Mucosa of descending colon (tissue), 3 donors: ENCODE measurements at regions not wholly inside any gene's neighbourhood (a gene's known extent, or its start where the extent isn't known, plus 50 kb on each side); places are given as distances from the start of the nearest gene placed in this dataset.

Source experiments
- ATAC-seq: fragments of 200-7000 bp; cut with Tn5 transposase; one replicate; pipeline ENCODE4 v1.9.1; 2020; ENCODE audit warnings: mild to moderate bottlenecking, moderate library complexity
- DNase-seq, 3 donors: peaks; one replicate each; pipeline ENCODE4 v3.0.0-alpha.2; 2020
- H3K36me3 ChIP-seq: fragments of 200-600 bp; one replicate; pipeline ENCODE4 v1.8.0; 2021; ENCODE audit warnings: low read depth, mild to moderate bottlenecking
- H3K4me1 ChIP-seq: fragments of 200-600 bp; one replicate; pipeline ENCODE4 v1.8.0; 2021; ENCODE audit warnings: low read depth, mild to moderate bottlenecking
- H3K4me3 ChIP-seq: fragments of 200-600 bp; one replicate; pipeline ENCODE4 v1.8.0; 2021; ENCODE audit warnings: mild to moderate bottlenecking
- H3K9me3 ChIP-seq: fragments of 200-600 bp; one replicate; pipeline ENCODE4 v1.8.0; 2021; ENCODE audit warnings: mild to moderate bottlenecking
- CTCF ChIP-seq: fragments of 200-600 bp; IDR thresholded peaks from one replicate; pipeline ENCODE4 v1.8.0; 2022; ENCODE audit warnings: antibody characterized with exemption, mild to moderate bottlenecking
- intact Hi-C, 2 donors: fragments of 100-400 bp; cut with DNase I in 1 of 2; cut with micrococcal nuclease in 1 of 2; formaldehyde crosslinking; loops; one replicate each; pipeline versions ENCODE4 v1.11.0 to v1.11.1; 2022; cut with DNase I, micrococcal nuclease
- donor health status: DM: no; HTN: no; CAD: no; lungs with moderate emphysema.
- donor health status: DM: no; HTN: no; CAD: no.
- donor health status: DM: no; HTN: yes; CAD: no.

DNA sequence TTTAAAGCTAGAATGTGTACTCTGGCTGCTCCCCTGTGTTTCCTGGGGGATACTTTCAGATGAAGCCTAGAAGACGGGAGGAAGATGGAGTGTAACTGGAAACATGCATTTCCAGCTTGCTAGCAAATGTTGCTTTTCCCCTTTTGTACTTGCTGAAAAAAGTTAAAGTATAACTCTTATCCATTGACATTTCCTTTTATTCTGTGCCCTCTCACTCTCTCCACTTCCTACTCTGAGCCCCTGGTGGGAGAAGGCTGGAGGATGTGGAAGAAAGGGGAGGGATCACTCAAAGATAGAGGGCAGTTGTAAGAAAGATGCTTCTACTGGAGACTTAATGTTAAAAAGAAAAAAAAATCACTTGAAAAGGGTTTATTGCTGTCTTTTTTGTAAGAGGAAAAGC is 396.5 kb downstream of the DTHD1 start:
- Histone ChIP-seq H3K4me3 (no peak overlapping the region), H3K9me3 (no peaks in the 10 kb centered on the region), H3K36me3 (no peaks in the 10 kb centered on the region), H3K4me1 (no peaks in the 10 kb centered on the region)
- intact Hi-C loops: no loop called here
- TF ChIP-seq CTCF: no peak
- DNase-seq: no peak
- ATAC-seq: no peak

GRCh38 chr4:36687681-36688080 is 406.3 kb downstream of the DTHD1 start:
- H3K4me1 ChIP-seq: no peaks in the 10 kb centered on the region
- ATAC-seq: no peak
- no peaks in the 10 kb centered on the region for H3K9me3 ChIP-seq

GRCh38 chr4:36692586-36692985 is 411.2 kb downstream of the DTHD1 start:
- ATAC-seq: no peak
- intact Hi-C loops: no loop called here
- no peak for TF ChIP-seq CTCF
- DNase-seq: no peak
- no peaks in the 10 kb centered on the region for H3K4me1 ChIP-seq
- H3K36me3 ChIP-seq: no peaks in the 10 kb centered on the region
- H3K9me3 ChIP-seq: no peaks in the 10 kb centered on the region
- H3K4me3 ChIP-seq: no peak overlapping the region

More at GRCh38 chr4:36687681-36688080, 406.3 kb downstream of the DTHD1 start:
- Histone ChIP-seq H3K36me3 (no peaks in the 10 kb centered on the region), H3K4me3 (no peak overlapping the region)
- no peak for DNase-seq
- TF ChIP-seq CTCF: no peak
- intact Hi-C loops: no loop called here

DNA sequence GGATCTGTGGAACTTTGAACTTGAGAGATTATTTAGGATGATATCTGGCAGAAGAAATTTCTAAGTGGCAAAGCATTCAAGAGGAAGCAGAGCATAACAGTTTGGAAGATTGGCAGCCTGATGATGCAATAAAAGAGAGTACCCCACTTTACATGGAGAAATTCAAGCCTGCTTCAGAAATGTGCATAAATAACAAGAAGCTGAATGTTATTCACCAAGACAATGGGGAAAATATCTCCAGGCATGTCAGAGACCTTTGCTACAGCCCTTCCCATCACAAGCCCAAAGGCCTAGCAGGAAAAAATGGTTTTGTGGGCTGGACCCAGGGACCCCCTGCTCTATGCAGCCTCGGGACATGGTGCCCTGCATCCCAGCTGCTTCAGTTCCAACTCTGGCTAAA is 420.8 kb downstream of the DTHD1 start:
- no peaks in the 10 kb centered on the region for H3K9me3 ChIP-seq
- H3K36me3 ChIP-seq: no peaks in the 10 kb centered on the region
- intact Hi-C loops: no loop called here
- no peak for TF ChIP-seq CTCF
- DNase-seq (no peak), ATAC-seq (no peak)
- H3K4me1 ChIP-seq: no peaks in the 10 kb centered on the region
- no peak overlapping the region for H3K4me3 ChIP-seq

- intact Hi-C loops: no loop called here
- Histone ChIP-seq H3K4me1 (no peaks in the 10 kb centered on the region), H3K4me3 (no peak overlapping the region), H3K36me3 (no peaks in the 10 kb centered on the region), H3K9me3 (no peaks in the 10 kb centered on the region)
- ATAC-seq (no peak), DNase-seq (no peak)
- no peak for TF ChIP-seq CTCF
These were observed 422.9 kb downstream of the DTHD1 start for GRCh38 chr4:36704289-36704688.

DNA sequence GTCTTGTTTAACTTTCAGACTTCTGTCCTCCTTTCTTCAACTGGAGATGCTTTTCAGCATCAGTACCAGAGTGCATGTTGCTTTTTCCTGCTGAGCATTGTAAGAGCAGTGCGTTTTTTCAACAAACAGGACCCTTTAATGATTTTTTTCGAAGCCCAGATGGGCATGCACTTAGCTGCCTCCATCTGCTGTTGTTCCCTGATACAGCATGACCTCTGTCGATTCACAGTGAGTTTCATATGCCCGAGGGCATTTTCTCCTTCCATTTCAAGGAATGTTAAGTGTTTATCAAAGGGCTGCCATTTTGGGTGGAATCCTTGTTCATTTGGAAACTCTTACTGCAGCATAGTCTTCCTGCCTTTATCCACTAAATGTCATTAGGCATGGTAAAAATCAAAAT is 428.6 kb downstream of the DTHD1 start:
- DNase-seq (no peak), ATAC-seq (no peak)
- H3K9me3 ChIP-seq: no peaks in the 10 kb centered on the region
- no peak overlapping the region for H3K4me3 ChIP-seq
- no peaks in the 10 kb centered on the region for H3K4me1 ChIP-seq
- TF ChIP-seq CTCF: no peak
- H3K36me3 ChIP-seq: no peaks in the 10 kb centered on the region
- intact Hi-C loops: no loop called here
